ENCODE measurements at regions not wholly inside any gene's neighbourhood (a gene's known extent, or its start where the extent isn't known, plus 50 kb on each side); places are given as distances from the start of the nearest gene placed in this dataset.

DNA sequence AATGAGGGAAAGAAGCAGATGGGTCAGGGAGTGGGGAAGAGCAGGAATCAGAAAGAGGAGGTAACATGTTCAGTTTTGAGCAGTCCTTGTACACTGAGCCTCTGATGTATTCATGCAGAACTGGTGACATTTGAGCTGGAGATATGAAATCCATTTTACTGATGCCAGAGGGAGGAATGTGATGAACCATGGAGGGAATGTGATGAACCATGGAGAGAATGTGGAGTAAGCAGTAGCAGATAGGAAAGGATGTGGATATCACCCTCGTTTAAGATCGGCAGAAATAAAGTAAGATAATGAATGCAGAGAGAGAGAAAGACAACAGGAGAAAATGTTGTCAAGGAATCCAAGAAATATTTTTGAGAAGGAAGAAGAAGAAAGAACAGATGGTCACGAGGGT, 231.6 kb downstream of the TBXT start:
- Mint-ChIP-seq H3K27me3 (ENCODE audit: insufficient read depth, low read depth) (peaks cover 3% of the 10 kb centered on the region), H3K4me1 (no peaks in the 10 kb centered on the region), H3K4me3 (no peak overlapping the region), H3K9me3 (peaks cover 4% of the 10 kb centered on the region), H3K27ac (no peak overlapping the region), H3K36me3 (no peaks in the 10 kb centered on the region)
- peaks cover 9% of the 10 kb centered on the region for H3K4me1 ChIP-seq
- H3K27me3 ChIP-seq, result no peaks in the 10 kb centered on the region
- no peaks in the 10 kb centered on the region for H3F3A ChIP-seq (ENCODE audit: low read depth)
- H3K9ac ChIP-seq, result no peak overlapping the region
- no peak overlapping the region for H3K4me3 ChIP-seq
- H3K27ac ChIP-seq, result no peak overlapping the region
- H3K36me3 ChIP-seq, result no peaks in the 10 kb centered on the region
- H3K9me3 ChIP-seq (ENCODE audit: low read depth), result no peaks in the 10 kb centered on the region
- no peak for DNase-seq (ENCODE audit: low spot score)
- H3K79me2 ChIP-seq (ENCODE audit: low read depth), result no peaks in the 10 kb centered on the region
- no peak overlapping the region for H2AFZ ChIP-seq (replicated peaks)
- no peak overlapping the region for H3K4me2 ChIP-seq
- no peaks in the 10 kb centered on the region for H4K20me1 ChIP-seq (ENCODE audit: low read depth)
- TF ChIP-seq, protein P1, sequence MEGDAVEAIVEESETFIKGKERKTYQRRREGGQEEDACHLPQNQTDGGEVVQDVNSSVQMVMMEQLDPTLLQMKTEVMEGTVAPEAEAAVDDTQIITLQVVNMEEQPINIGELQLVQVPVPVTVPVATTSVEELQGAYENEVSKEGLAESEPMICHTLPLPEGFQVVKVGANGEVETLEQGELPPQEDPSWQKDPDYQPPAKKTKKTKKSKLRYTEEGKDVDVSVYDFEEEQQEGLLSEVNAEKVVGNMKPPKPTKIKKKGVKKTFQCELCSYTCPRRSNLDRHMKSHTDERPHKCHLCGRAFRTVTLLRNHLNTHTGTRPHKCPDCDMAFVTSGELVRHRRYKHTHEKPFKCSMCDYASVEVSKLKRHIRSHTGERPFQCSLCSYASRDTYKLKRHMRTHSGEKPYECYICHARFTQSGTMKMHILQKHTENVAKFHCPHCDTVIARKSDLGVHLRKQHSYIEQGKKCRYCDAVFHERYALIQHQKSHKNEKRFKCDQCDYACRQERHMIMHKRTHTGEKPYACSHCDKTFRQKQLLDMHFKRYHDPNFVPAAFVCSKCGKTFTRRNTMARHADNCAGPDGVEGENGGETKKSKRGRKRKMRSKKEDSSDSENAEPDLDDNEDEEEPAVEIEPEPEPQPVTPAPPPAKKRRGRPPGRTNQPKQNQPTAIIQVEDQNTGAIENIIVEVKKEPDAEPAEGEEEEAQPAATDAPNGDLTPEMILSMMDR (IDR thresholded peaks at IDR 0.05), result no peak
- TF ChIP-seq EZH2 (IDR thresholded peaks at IDR 0.05) (no peak), EZH2phosphoT487 (IDR thresholded peaks at IDR 0.05) (no peak)

DNA sequence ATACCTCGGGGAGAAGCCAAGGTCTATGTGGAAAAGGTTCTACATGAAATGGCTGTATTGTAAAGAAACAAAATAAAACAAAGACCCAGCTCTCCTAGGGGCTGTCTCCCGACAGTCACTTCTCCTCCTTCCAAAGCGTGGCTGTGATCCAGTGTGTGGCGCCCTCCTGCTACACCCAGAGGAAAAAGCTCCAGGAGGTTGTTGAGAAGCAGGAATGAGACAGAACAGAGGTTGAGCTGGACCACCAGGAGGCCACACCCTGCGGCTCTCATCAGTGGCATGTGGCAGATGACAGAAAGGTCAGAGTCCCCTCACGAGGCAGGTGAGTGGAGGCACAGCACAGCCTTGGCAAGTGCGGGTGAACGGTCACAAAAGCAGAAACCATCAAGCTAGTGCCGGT, 236.0 kb downstream of the TBXT start:
- Histone ChIP-seq H4K20me1 (ENCODE audit: low read depth) (no peaks in the 10 kb centered on the region), H3K4me3 (no peak overlapping the region), H3F3A (ENCODE audit: low read depth) (no peaks in the 10 kb centered on the region), H3K9me3 (ENCODE audit: low read depth) (no peaks in the 10 kb centered on the region), H3K79me2 (ENCODE audit: low read depth) (no peaks in the 10 kb centered on the region), H3K27ac (no peak overlapping the region), H2AFZ (replicated peaks) (no peak overlapping the region), H3K4me2 (no peak overlapping the region), H3K27me3 (no peaks in the 10 kb centered on the region), H3K36me3 (no peaks in the 10 kb centered on the region), H3K4me1 (no peaks in the 10 kb centered on the region), H3K9ac (no peak overlapping the region)
- H3K9me3 Mint-ChIP-seq, result peaks cover 4% of the 10 kb centered on the region
- H3K4me3 Mint-ChIP-seq, result no peak overlapping the region
- H3K36me3 Mint-ChIP-seq, result no peaks in the 10 kb centered on the region
- H3K27me3 Mint-ChIP-seq (ENCODE audit: insufficient read depth, low read depth), result no peaks in the 10 kb centered on the region
- no peak for TF ChIP-seq EZH2 (IDR thresholded peaks at IDR 0.05)
- H3K4me1 Mint-ChIP-seq, result no peaks in the 10 kb centered on the region
- H3K27ac Mint-ChIP-seq, result no peak overlapping the region
- no peak for DNase-seq (ENCODE audit: low spot score)

DNA sequence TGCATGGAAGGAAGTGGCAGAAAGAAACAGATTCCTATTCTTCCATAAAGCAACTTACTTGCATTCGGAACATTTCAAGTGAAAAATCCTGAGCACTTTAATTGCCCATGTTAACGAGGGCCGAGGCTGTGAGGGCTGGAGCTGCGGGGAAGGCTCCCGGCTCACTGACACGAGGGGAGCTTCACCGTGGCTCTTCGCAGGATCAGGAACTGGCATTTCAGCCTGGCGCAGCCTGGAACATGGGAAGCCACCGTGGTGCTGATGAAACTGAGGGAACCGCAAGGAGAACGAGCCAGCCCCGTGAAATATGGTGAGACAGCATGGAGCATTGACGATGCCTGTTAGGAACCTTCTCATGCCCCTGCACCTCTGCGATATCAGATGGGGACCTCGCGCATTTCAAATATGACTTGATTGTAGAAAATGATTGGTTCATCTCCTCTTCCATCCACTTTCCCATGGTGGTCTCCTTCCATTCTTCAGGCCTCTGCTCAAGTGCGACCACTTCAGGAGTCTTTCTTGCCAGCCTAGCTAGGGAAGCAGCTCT, 236.9 kb downstream of the TBXT start:
- no peaks in the 10 kb centered on the region for H3K27me3 ChIP-seq

DNA sequence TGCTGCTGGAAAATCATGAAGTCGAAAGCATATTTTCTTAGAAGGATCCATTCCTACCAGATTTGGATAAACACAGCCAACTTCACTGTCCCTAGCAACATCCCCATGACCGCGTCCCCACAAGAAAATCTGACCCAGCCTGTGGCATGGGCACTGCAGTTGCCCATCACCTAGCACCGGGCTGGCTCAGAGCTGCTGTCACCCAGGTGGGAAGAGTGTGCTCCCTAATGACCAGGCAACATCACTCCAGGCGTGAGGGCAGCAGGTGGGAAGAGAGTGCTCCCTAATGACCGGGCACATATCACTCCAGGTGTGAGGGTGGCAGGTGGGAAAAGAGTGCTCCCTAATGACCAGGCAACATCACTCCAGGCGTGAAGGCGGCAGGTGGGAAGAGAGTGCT, 238.0 kb downstream of the TBXT start:
- TF ChIP-seq, protein P1 (IDR thresholded peaks at IDR 0.05), result no peak
- TF ChIP-seq EZH2phosphoT487 (IDR thresholded peaks at IDR 0.05) (no peak), EZH2 (IDR thresholded peaks at IDR 0.05) (no peak)
- no peaks in the 10 kb centered on the region for H3K4me1 ChIP-seq
- no peaks in the 10 kb centered on the region for H3F3A ChIP-seq (ENCODE audit: low read depth)
- no peak overlapping the region for H3K9ac ChIP-seq
- no peaks in the 10 kb centered on the region for H3K27me3 ChIP-seq
- Mint-ChIP-seq H3K27me3 (ENCODE audit: insufficient read depth, low read depth) (peaks cover 2% of the 10 kb centered on the region), H3K27ac (no peak overlapping the region), H3K4me1 (no peaks in the 10 kb centered on the region), H3K9me3 (no peaks in the 10 kb centered on the region), H3K4me3 (no peak overlapping the region), H3K36me3 (no peaks in the 10 kb centered on the region)
- H3K9me3 ChIP-seq (ENCODE audit: low read depth), result no peaks in the 10 kb centered on the region
- H3K36me3 ChIP-seq, result no peaks in the 10 kb centered on the region
- H2AFZ ChIP-seq (replicated peaks), result no peak overlapping the region
- no peaks in the 10 kb centered on the region for H3K79me2 ChIP-seq (ENCODE audit: low read depth)
- no peak overlapping the region for H3K4me2 ChIP-seq
- H4K20me1 ChIP-seq (ENCODE audit: low read depth), result no peaks in the 10 kb centered on the region
- DNase-seq (ENCODE audit: low spot score), result no peak
- H3K27ac ChIP-seq, result no peak overlapping the region
- H3K4me3 ChIP-seq, result no peak overlapping the region

More for the DNA sequence above, 236.9 kb downstream of the TBXT start:
- Mint-ChIP-seq H3K9me3 (peaks cover 4% of the 10 kb centered on the region), H3K36me3 (no peaks in the 10 kb centered on the region), H3K4me1 (no peaks in the 10 kb centered on the region), H3K27me3 (ENCODE audit: insufficient read depth, low read depth) (peaks cover 2% of the 10 kb centered on the region), H3K4me3 (no peak overlapping the region), H3K27ac (no peak overlapping the region)
- H3K9ac ChIP-seq, result no peak overlapping the region
- H2AFZ ChIP-seq (replicated peaks), result no peak overlapping the region
- H4K20me1 ChIP-seq (ENCODE audit: low read depth), result no peaks in the 10 kb centered on the region
- H3K9me3 ChIP-seq (ENCODE audit: low read depth), result no peaks in the 10 kb centered on the region
- H3F3A ChIP-seq (ENCODE audit: low read depth), result no peaks in the 10 kb centered on the region
- no peak overlapping the region for H3K4me2 ChIP-seq
- no peak overlapping the region for H3K27ac ChIP-seq
- H3K4me1 ChIP-seq, result no peaks in the 10 kb centered on the region
- H3K4me3 ChIP-seq, result no peak overlapping the region
- no peak for DNase-seq (ENCODE audit: low spot score)
- H3K79me2 ChIP-seq (ENCODE audit: low read depth), result no peaks in the 10 kb centered on the region
- H3K36me3 ChIP-seq, result no peaks in the 10 kb centered on the region
- TF ChIP-seq EZH2phosphoT487 (IDR thresholded peaks at IDR 0.05) (no peak), EZH2 (IDR thresholded peaks at IDR 0.05) (no peak)
- TF ChIP-seq, protein P1 (IDR thresholded peaks at IDR 0.05), result no peak
